ENCODE measurements at regions not wholly inside any gene's neighbourhood (a gene's known extent, or its start where the extent isn't known, plus 50 kb on each side); places are given as distances from the start of the nearest gene placed in this dataset.
"Not testable (repeated sequence)": the region's sequence is repeated elsewhere in the genome, so short reads cannot be mapped to it uniquely, and the experiment has no call there.

- not testable (repeated sequence) for TF ChIP-seq TCF7L2 (IDR thresholded peaks at IDR 0.05; ENCODE audit: borderline replicate concordance, low read depth, low read length); MYNN (tag by site-specific recombination; IDR thresholded peaks at IDR 0.05; ENCODE audit: borderline replicate concordance)
- TF ChIP-seq, protein P1, sequence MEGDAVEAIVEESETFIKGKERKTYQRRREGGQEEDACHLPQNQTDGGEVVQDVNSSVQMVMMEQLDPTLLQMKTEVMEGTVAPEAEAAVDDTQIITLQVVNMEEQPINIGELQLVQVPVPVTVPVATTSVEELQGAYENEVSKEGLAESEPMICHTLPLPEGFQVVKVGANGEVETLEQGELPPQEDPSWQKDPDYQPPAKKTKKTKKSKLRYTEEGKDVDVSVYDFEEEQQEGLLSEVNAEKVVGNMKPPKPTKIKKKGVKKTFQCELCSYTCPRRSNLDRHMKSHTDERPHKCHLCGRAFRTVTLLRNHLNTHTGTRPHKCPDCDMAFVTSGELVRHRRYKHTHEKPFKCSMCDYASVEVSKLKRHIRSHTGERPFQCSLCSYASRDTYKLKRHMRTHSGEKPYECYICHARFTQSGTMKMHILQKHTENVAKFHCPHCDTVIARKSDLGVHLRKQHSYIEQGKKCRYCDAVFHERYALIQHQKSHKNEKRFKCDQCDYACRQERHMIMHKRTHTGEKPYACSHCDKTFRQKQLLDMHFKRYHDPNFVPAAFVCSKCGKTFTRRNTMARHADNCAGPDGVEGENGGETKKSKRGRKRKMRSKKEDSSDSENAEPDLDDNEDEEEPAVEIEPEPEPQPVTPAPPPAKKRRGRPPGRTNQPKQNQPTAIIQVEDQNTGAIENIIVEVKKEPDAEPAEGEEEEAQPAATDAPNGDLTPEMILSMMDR (tag by site-specific recombination; IDR thresholded peaks at IDR 0.05), result not testable (repeated sequence)
Measured at GRCh38 chr1:192895487-192895886, 86.6 kb downstream of the RGS2 start.

Data from HEK293 (cell line).